ENCODE measurements at regions not wholly inside any gene's neighbourhood (a gene's known extent, or its start where the extent isn't known, plus 50 kb on each side); places are given as distances from the start of the nearest gene placed in this dataset.

DNA sequence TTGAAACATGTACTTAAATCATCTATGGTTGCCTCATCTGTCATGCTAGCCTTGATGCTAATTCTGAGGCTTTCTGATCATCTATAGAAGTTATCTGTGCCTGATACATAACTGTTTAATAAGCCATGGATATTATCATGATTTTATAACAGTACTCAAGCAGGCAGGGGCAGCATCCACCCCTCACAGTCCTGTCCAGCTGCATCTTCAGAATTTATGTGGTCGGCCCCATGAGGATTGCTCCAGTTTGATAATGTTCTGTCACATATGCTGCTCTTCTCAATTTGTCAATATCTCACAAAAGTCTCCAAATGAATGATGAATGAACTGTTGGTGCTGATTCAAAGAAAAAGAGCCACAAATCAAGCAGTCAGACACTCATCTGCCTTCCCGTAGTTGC is 335.1 kb upstream of the POM121L12 start:
- DNase-seq (ENCODE audit: low read depth), result no peak

DNA sequence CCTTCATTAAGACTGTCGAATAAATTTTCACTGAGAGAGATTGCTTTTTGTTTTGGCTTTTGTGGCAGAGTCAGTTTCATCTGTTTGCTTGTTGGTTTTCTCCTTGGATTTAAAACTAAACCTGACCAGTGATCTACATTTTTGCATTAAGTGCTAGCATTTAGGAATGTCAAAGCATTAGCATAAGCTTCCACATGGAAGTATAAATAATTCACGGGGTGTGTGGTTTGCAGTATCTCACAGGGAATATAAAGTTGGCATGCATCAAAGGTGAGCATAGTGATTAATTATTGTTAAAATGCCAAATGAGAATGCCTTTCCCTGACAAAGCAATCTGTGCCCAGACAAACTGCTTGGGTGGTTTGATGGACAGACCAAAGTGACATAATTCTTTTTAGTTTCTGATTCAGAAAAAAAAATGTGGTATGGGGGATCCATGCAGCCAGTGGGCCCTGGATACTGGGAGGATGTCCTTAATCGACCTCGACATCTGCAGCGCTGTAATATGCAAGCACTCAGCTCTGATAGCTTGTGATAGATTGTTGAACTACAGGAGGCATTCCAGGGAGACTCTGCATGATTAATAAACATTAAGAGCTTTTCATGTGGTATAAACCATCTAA is 339.3 kb upstream of the POM121L12 start:
- no peak for DNase-seq (ENCODE audit: low read depth)

DNA sequence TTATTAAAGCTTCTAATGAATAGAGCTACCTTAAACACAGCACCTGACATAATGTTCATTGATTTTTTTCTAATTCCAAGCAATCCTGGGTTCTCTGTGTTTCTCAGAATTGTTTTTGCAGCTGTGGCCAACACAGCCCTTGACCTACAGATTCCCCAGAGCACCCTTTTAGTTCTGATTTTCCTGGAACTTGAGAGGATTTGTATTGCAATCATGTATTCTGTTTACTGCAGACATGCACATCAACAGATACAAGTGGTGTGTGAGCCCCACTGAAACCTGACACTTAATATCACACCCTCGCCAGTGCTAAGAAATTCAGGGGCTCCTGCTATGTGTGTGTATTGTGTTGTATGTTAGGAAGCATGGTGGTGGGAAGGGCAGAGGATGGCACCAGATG is 344.2 kb upstream of the POM121L12 start:
- DNase-seq (ENCODE audit: low read depth), result no peak

DNA sequence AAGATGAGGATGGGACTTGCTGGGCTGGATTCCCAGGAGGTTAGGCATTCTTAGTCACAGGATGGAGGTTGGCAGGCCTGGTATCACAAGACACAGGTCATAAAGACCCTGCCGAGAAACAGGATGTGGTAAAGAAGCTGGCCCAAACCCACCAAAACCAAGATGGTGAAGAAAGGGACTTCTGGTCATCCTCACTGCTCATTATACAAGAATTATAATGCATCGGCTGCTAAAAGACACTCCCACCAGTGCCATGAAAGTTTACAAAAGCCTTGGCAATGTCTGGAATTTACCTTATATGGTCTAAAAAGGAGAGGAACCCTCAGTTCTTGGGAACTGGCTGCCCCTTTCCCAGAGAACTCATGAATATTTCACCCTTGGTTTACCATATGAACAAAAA is 345.5 kb upstream of the POM121L12 start:
- DNase-seq (ENCODE audit: low read depth), result no peak

DNA sequence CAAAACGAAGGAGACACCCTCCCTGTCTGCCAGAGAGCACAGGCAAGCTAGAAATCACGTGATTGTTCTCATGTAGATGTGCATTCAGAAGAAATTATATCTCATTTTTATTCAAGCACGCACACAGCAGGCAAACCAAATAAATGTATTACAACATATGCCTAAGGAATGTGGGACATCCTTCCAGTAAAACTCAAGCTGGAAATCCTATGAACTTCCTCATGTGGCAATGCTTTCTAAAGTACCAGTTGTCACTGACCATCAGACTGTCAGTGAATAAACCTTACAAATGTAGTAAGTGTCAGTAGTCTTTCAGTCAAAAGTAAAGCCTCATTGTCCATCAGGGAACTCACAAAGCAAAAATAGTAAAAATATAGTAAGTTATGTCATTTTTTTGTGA is 350.1 kb upstream of the POM121L12 start:
- no peak for DNase-seq (ENCODE audit: low read depth)

DNA sequence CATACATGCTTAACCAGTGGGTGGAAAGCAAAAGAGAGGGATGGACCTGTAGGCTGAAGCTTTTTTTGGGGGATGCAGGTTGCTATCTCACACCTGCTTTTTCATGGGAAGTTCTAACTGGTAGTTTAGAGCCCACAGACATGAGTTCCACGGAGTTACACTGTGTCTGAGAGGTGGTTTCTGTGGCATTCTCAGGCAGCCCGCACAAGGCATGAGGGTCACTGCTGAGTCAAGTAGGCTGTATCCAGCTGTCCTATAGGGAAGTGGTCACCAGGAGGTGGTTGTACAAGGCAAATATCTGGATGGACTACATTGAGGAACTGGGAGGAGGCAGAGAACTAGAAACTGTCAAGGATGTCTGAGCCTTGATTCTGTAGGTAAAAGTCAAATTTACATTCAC is 351.0 kb upstream of the POM121L12 start:
- no peak for DNase-seq (ENCODE audit: low read depth)

DNA sequence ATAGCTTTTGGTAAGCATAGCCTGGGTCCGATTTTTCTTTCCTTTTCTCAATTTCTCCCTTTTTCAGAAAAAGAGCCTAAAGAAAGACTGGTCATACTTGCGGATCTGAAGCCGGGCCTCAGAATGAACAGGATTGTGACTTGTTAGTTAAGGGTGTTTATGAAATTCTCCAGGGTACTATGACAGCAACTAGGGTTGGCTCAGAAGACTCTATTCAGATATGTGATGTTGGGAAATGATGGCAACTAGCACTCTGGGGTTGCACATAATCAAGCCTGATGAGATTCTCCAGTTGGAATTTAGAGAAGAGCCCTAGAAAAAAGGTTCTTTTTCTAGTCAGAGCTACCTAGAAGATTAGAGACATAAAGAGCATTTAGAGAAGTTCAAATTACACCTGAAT is 352.4 kb upstream of the POM121L12 start:
- DNase-seq (ENCODE audit: low read depth), result no peak

DNA sequence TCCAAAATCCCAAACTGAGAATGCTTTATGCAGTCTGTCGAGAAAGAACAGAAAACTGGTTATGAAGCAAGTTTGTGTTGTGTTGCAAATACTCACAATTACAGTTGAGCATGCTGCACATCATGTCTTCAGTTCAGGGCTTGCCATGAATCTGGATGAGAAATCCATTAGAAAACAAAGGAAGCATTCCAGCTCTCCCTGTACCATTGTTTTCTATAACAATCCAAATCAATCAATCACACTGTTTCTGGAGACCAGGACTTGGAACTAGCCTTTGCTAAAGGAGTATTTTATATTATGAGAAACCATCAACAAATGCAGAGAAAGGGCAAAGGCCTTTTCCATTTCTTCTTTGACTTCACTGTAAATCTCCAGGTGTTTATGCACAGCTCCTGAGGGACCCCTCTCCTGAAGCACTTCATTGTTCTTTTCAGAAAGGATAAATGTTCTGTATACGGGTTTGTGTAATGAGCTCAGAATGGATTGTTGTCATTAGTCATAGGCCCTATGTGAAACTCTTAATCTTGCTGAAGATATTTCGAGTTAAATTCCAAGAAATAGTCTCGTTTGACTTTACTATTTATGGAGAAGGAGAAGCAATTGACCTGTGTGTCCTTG is 364.7 kb upstream of the POM121L12 start:
- no peak for DNase-seq (ENCODE audit: low read depth)

DNA sequence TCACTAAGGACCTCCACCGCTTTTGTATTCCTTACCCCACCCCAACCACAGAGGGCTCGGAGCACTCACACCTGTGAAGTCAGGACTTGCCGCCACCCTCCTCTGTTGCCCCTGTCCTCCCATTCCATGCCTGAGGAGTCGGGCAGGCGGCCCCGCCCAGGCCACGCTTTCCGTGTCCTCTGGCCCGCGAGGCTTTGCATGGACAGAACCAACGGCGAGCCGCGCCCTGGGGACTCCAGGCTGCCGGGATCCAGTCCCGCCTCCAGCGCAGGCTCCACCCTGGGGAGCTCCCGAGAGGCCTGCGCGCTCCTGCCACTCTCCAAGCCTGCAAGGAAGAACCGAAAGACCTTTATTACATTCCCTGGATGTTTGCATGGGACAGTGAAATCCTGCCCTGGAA is 366.4 kb upstream of the POM121L12 start:
- DNase-seq (ENCODE audit: low read depth), result no peak

DNA sequence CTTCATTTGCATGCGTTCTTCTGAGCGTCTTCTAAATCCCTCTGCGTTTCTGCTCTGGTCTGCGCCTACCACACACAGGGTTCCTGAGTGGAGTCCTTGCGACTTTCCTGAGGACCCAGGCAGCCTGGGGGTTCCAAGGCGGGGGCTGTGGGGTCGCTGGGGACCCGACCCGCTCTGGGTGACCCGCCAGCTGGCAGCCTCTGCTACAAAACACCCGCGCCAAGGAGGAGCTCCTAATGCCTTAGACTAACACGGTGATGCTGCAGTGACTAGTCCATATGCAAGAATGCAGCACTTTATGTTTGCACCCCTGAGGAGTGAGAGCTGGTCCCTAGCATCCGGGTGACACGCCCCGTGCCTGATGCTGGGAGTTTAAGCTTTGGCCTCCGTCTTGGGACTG is 367.0 kb upstream of the POM121L12 start:
- DNase-seq (ENCODE audit: low read depth), result no peak

DNA sequence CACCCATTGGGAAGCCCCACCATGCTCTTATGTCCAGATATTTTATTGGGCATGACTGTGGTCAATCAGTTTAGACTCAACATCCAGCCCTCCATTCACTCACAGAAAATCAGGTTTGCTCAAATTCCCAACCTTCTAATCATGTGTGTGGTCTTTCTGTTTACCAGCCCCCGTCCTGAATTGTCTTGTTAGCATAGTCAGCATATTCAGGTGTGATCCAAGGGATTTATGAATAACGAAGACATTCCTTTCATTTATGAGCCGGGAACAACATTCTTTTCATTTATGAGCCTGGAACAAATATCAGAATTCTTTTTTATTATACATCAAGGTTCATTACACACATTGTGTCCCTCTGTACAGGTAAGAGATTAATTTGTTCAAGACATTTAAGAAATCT is 376.3 kb upstream of the POM121L12 start:
- no peak for DNase-seq (ENCODE audit: low read depth)

DNA sequence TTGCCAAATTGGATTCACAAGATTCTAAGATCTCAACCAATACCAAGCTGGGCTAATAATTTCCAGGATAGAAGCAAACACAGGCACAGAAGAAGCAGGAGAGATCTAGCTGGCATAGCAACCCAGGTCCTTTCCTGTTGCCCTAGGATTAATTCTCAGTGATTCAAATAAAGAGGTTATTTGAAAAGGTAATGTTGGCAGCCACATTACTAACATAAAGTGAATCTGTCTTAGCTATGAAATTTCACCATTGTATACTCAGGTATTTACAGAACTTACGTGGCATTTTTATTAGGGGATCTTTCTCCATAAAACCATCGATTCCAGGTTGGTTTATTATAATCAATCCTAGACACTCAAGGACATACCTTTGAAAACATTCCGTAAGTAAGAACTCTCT is 379.3 kb upstream of the POM121L12 start:
- DNase-seq (ENCODE audit: low read depth), result no peak

DNA sequence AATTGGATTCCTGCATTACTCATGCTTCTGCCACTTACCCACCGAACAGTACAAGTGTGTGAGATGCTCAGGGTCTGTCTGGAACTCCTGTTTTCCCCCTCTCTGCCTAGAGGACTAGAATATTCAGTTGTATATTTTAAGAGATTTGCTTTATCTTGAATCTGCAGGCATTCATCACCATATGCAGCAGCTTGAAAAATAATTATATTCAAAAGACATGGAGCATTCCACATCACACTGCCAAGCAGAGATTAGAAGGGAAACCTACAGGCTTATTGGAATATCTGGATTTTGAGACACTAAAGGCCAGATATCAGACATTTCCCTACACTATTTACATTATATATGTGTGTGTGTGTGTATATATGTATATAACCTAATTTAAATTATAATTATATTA is 382.8 kb upstream of the POM121L12 start:
- no peak for DNase-seq (ENCODE audit: low read depth)

DNA sequence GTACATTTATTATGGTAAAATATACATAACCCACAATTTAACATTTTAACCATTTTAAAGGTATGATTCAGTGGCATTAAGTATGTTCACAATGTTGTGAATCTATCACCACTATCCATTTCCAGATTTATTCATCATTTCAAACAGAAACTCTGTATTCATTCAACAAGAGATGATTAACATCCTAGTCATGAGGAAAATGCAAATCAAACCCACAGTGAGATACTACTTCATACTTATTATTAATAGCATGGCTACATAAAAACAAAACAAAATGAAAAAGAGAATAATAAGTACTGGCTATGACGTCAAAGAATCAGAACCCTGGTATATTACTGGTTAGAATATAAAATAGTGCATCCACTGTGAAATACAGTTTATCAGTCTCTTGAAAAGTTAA is 386.6 kb upstream of the POM121L12 start:
- no peak for DNase-seq (ENCODE audit: low read depth)

DNA sequence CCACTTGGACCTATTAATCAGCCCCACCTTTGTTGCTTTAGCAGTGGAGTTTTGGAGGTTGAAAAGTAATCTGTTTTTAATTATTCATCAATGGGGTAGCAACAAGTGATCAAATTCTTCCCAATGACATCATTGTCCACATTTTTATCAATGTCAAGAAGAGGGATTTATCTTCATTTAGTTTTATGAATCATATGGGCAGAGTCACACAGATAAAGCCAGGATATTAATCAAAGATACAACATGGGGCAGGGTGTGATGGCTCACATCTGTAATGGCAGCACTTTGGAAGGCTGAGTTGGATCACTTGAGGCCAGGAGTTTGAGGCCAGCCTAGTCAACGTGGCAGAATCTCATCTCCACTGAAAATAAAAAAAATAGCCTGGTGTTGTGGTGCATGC is 388.4 kb upstream of the POM121L12 start:
- no peak for DNase-seq (ENCODE audit: low read depth)

DNA sequence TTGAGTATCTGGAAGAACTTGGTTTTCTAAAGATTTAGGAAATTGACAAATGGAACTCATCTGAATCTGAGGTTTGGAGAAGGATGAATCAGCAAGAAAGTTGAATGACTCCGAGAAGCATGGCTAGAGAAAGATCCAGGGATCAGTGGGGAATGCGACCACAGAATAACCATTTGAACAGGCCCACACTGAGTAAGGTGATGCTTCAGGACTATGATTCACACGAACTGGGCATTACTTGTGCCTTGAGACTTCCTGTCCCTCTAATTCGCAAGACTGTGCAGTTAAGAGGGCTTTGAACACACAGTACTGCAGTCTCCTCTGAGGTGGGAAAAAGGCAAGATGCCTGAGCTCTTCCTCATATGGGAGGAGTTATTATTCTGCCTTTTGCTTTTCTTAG is 395.5 kb upstream of the POM121L12 start:
- DNase-seq (ENCODE audit: low read depth), result no peak

DNA sequence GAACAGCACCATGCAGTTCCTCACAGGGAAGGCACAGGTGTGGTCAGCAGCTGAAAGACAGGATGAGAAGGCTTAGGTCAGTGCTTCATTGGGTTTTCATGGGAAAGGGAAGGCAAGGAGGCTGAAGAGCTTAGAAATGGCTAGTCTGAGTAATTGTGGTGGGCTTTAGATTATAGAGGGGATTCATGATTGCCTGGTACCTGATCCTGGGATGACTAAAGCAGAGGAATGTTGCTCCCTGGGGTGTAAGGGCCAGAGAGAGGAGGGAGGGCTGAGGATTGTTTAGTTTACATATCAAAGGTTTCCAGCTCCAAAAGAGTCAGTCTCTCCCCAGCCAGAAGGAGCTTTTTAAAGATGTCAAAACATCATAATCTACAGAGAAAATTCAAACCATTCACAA is 396.3 kb upstream of the POM121L12 start:
- DNase-seq (ENCODE audit: low read depth), result no peak

DNA sequence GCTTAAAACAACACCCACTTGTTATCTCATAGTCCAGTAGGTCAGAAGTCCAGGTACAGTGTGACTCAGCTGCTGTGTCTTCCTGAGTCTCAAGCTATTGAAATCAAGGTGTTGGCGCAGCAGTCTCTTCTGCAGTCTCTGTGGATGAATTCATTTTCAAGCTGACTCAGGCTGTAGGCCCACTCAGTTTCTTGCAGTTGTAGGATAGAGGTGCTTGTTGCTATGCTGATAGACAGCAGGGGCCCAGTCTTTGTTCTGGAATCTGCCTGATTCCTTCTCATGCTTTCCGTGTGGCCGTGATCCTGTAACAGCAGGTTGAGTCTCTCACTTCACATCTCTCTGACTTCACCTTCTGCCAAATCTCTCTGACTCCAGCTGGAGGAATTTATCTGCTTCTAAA is 400.4 kb upstream of the POM121L12 start:
- DNase-seq (ENCODE audit: low read depth), result no peak

DNA sequence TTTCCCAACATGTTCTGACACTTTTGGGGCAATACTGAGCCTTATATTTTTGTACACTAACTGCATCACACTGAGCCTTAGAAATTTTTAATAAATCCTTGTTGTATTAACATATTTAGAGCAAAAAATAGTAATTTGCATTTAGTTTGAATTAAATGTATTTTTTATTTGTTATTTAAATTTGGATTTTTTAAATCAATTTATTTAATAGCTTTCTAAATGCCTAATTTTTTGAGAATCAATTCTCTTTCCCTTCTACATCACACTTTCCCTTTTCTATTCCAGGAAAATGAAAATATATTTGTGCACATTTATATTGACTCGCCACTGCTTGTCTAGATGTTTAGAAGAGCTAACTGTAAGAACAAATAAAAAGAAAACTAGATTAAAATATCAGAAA is 414.6 kb upstream of the POM121L12 start:
- DNase-seq (ENCODE audit: low read depth), result no peak

DNA sequence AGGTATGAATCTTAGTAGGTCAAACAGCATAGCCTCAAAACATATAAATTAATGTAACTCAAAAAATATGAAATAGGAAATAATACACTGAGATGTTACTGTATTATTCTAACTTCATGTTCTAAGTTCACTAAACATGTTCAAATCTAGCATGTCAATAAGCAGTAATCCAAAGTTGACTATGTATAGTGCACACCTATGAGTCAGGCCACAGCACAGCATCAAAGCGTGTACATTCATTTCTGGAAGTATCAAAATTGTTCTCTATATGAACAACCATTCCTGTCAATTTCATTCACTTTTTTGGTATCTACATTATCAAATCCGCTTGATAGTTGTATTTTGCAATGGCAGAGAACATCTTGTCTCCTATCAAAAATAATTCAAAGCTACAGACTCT is 418.9 kb upstream of the POM121L12 start:
- DNase-seq (ENCODE audit: low read depth), result no peak

DNA sequence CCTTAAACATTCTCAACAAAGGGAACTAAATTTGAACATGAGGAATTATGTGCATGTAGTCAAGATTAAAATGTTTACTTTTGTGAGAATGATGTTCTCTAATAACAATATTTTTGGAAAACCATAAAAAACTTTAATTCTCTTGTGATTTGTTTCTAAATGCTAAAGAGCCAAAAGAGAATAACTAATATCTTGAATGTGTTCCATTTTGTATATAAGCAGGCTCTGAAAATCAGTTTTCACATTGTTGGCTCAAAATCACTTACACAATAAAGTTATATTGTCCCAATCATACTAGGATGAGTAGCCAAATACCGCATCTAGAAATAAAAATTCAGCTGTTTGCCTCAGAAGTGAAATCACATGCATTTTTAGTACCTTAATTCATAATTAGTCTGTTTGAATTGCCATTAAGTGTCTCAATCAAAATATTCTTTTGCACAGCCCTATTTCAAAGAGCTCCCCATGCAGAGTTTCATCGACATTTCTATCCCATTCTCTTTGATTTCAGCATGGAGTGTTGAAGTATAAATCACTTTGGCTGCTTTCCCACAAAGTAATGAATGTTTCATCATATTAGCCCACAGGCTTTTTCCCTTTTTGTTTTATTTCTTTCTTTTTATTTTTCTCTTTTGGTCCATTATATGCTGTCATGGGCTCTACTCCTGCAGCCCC is 420.3 kb upstream of the POM121L12 start:
- no peak for DNase-seq (ENCODE audit: low read depth)

DNA sequence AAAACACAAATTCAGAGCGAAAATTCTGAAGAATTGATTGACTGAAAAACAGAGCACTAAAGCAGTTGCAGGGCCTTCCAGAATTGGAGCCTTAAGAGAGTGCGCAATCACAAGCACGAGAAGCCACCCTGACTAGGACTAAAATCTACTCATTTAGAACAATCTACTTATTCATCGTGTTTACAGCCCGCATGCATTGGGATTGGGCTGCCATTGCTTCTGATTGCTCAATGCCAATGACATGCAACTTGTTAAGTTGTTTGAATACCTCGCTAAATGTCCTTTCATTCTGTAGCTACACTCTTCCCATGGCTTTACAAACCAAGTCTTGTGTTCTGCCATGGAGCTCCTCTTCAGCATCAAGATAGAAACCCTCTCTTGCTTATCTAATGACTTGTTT is 425.9 kb upstream of the POM121L12 start:
- no peak for DNase-seq (ENCODE audit: low read depth)

DNA sequence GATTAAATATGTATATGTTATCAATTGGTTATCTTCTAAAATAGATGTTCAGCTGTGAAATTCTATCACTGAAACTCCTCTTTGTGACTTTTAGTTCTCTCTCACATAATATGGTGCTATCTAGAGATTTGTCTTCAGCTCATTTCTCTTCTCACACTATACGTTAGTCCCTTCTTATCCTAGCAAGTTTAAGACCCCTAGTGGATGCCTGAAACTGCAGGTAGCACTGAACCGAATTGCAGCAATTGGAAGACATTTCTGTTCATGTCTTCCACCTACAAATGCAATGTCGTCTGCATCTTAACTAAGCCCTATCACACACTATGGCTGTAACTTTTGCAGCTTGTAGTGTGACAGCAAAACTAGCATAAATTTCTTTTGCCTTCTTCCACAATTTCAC is 442.7 kb upstream of the POM121L12 start:
- DNase-seq (ENCODE audit: low read depth), result no peak

DNA sequence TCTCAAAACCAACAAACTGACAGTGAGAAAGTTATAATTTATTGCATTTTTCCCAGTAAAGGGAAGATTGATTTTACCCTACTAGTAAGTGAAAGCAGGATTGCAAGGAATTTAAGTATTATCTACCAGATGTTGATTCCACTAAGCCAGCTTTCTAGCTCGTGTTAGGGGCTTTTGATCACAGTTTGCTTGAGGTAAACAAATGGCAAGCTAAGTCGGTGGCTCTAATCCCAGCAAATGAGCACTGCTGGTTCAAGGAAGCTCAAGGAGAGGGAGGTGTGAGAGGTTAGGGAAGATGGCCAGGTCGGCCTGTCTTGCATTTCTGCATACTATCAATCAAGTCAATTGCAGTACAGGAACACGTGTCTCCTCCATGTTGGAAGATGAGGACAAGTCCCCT is 448.7 kb upstream of the POM121L12 start:
- no peak for DNase-seq (ENCODE audit: low read depth)

Measured in stimulated activated CD8-positive, alpha-beta memory T cell treated with anti-CD3 and anti-CD28 coated beads, Interleukin-12 subunit alpha, Interleukin-12 subunit beta, amount 100 ng/mL, for 1 hour (primary cell).